GM12878 (cell line): ENCODE measurements at regions not wholly inside any gene's neighbourhood (a gene's known extent, or its start where the extent isn't known, plus 50 kb on each side); places are given as distances from the start of the nearest gene placed in this dataset.

ENCODE experiments used
- BMI1 ChIP-seq: fragments of 450-650 bp; IDR thresholded peaks from 2 replicates; pipeline ENCODE4 v1.6.1; 2016; ENCODE audit warnings: mild to moderate bottlenecking, moderate library complexity, borderline replicate concordance
- CBX3 ChIP-seq: fragments of 200-600 bp; sonication (generic); IDR thresholded peaks from 2 replicates; pipeline ENCODE4 v1.6.1; 2016; ENCODE audit warnings: low read depth, borderline replicate concordance
- CHD2 ChIP-seq: IDR thresholded peaks from 2 replicates; pipeline ENCODE4 v1.6.1; 2011; ENCODE audit warnings: low read depth, low read length, improper control_type of control experiment, borderline replicate concordance
- CTCF ChIP-seq, 3 experiments: IDR thresholded peaks in 2 of 3; conservative IDR thresholded peaks in 1 of 3; 2 replicates each; pipeline ENCODE4 v1.5.1; 2011; ENCODE audit warnings: low read depth in 3 of 3, low read length in 3 of 3, mild to moderate bottlenecking in 3 of 3, control low read depth in 2 of 3, moderate library complexity in 2 of 3, inconsistent platforms in 1 of 3, mixed read lengths in 1 of 3; ENCODE audit not compliant: control insufficient read depth in 2 of 3, insufficient read depth in 1 of 3; ENCODE audit errors: extremely low read depth in 1 of 3
- DPF2 ChIP-seq: fragments of 450-650 bp; IDR thresholded peaks from 2 replicates; pipeline ENCODE4 v1.6.1; 2017; ENCODE audit warnings: mild to moderate bottlenecking
- ESRRA ChIP-seq: IDR thresholded peaks from 2 replicates; pipeline ENCODE4 v1.6.1; 2012; ENCODE audit warnings: mild to moderate bottlenecking, low read length, improper control_type of control experiment
- GATAD2B ChIP-seq: fragments of 450-650 bp; conservative IDR thresholded peaks from 2 replicates; pipeline ENCODE4 v1.6.1; 2017; ENCODE audit warnings: low read depth, mild to moderate bottlenecking, moderate library complexity
- HDAC2 ChIP-seq: fragments of 200-600 bp; sonication (generic); IDR thresholded peaks from 2 replicates; pipeline ENCODE4 v1.6.1; 2017
- HDGF ChIP-seq: fragments of 450-650 bp; IDR thresholded peaks from 2 replicates; pipeline ENCODE4 v1.6.1; 2016; ENCODE audit warnings: antibody characterized with exemption
- IKZF1 ChIP-seq: fragments of 450-650 bp; conservative IDR thresholded peaks from 2 replicates; pipeline ENCODE4 v1.6.1; 2017; ENCODE audit warnings: antibody characterized with exemption, mild to moderate bottlenecking
- IRF4 ChIP-seq: IDR thresholded peaks from 2 replicates; pipeline ENCODE4 v1.6.1; 2011; ENCODE audit warnings: low read depth, low read length
- MYB ChIP-seq: fragments of 150-350 bp; IDR thresholded peaks from 2 replicates; pipeline ENCODE4 v1.6.1; 2014; ENCODE audit warnings: mild to moderate bottlenecking, low read depth, low read length, borderline replicate concordance
- RUNX3 ChIP-seq: IDR thresholded peaks from 2 replicates; pipeline ENCODE4 v1.6.1; 2012; ENCODE audit warnings: low read length, inconsistent platforms
- SREBF1 ChIP-seq: IDR thresholded peaks from 2 replicates; pipeline ENCODE4 v1.6.1; 2012; ENCODE audit warnings: mild to moderate bottlenecking, low read length
- SRF ChIP-seq, 2 experiments: IDR thresholded peaks; 2 replicates each; pipeline ENCODE4 v1.6.1; 2011; ENCODE audit warnings: low read depth in 2 of 2, low read length in 2 of 2, mild to moderate bottlenecking in 1 of 2, moderate library complexity in 1 of 2
- ZBED1 ChIP-seq: IDR thresholded peaks from 2 replicates; pipeline ENCODE4 v1.6.1; 2016; ENCODE audit warnings: borderline replicate concordance
- ZNF687 ChIP-seq: fragments of 450-650 bp; IDR thresholded peaks from 2 replicates; pipeline ENCODE4 v1.6.1; 2017; ENCODE audit warnings: mild to moderate bottlenecking, moderate library complexity
- TF ChIP-seq, protein P1 (sequence below): IDR thresholded peaks from 2 replicates; pipeline ENCODE4 v1.6.1; 2012; ENCODE audit warnings: improper control_type of control experiment, low read depth, low read length; ENCODE audit not compliant: insufficient replicate concordance

DNA sequence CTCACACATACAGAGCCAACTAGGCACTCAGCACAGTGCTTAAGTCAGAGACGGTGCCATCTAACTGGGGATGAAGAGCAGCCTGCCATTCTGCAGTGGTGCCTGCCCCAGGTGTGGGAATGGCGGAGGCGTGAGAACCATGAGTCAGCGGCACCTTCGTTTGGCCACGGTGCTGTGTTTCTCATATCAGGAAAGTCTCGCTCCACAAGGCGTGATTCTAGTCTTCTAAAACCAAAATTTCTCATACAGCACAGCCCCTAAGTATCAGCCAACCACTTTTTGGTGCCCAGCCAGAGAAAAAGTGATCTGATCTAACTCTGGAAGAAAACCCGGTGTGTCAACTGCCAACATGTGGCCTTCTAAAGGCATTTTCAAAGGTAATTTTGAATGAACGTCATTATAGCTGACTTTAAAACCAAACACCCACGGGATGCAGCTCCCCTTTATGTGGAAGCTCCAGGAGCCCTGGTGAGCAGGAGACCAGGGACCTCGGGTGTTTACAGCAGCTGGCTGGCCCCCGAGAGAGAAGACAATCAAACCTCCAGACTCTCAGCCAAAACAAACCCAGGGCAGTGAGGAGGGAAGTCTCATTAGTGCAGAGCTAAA is 54.6 kb downstream of the ABCC12 start (continued):
- TF ChIP-seq HDGF, result peak; percentile 1; the same call in 1 of the 2 replicates
- TF ChIP-seq SRF (IDR thresholded peaks at IDR 0.05; ENCODE audit: low read depth in 2 of 2, low read length in 2 of 2), result no peak
- peak; percentile 84 for TF ChIP-seq RUNX3
- peak; percentile 45; the same call in 1 of the 2 replicates for TF ChIP-seq BMI1
- peak; percentile 96 for TF ChIP-seq DPF2
- no peak for TF ChIP-seq CBX3
- peak; percentile 90 for TF ChIP-seq IRF4
- TF ChIP-seq HDAC2, result no peak
- peak; percentile 42; the same call in 1 of the 2 replicates for TF ChIP-seq CHD2
- TF ChIP-seq ZBED1, result peak; percentile 60; the same call in 1 of the 2 replicates
- TF ChIP-seq, protein P1, sequence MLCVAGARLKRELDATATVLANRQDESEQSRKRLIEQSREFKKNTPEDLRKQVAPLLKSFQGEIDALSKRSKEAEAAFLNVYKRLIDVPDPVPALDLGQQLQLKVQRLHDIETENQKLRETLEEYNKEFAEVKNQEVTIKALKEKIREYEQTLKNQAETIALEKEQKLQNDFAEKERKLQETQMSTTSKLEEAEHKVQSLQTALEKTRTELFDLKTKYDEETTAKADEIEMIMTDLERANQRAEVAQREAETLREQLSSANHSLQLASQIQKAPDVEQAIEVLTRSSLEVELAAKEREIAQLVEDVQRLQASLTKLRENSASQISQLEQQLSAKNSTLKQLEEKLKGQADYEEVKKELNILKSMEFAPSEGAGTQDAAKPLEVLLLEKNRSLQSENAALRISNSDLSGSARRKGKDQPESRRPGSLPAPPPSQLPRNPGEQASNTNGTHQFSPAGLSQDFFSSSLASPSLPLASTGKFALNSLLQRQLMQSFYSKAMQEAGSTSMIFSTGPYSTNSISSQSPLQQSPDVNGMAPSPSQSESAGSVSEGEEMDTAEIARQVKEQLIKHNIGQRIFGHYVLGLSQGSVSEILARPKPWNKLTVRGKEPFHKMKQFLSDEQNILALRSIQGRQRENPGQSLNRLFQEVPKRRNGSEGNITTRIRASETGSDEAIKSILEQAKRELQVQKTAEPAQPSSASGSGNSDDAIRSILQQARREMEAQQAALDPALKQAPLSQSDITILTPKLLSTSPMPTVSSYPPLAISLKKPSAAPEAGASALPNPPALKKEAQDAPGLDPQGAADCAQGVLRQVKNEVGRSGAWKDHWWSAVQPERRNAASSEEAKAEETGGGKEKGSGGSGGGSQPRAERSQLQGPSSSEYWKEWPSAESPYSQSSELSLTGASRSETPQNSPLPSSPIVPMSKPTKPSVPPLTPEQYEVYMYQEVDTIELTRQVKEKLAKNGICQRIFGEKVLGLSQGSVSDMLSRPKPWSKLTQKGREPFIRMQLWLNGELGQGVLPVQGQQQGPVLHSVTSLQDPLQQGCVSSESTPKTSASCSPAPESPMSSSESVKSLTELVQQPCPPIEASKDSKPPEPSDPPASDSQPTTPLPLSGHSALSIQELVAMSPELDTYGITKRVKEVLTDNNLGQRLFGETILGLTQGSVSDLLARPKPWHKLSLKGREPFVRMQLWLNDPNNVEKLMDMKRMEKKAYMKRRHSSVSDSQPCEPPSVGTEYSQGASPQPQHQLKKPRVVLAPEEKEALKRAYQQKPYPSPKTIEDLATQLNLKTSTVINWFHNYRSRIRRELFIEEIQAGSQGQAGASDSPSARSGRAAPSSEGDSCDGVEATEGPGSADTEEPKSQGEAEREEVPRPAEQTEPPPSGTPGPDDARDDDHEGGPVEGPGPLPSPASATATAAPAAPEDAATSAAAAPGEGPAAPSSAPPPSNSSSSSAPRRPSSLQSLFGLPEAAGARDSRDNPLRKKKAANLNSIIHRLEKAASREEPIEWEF, result peak; percentile 96
- 0 out of 2 replicates have a peak, but pooled peaks have one; percentile 28 for TF ChIP-seq SREBF1
- no peak for TF ChIP-seq CTCF (IDR thresholded peaks at IDR 0.05 in 2 of 3, conservative IDR thresholded peaks at IDR 0.05 in 1 of 3; ENCODE audit: control insufficient read depth in 2 of 3, extremely low read depth in 1 of 3, insufficient read depth in 1 of 3, low read depth in 3 of 3, low read length in 3 of 3)
- TF ChIP-seq ESRRA, result no peak
- TF ChIP-seq MYB, result 0 out of 2 replicates have a peak, but pooled peaks have one; percentile 42
- TF ChIP-seq ZNF687, result peak; percentile 87
- TF ChIP-seq IKZF1, result peak; percentile 79
- peak; percentile 100 for TF ChIP-seq GATAD2B
